ENCODE measurements at regions not wholly inside any gene's neighbourhood (a gene's known extent, or its start where the extent isn't known, plus 50 kb on each side); places are given as distances from the start of the nearest gene placed in this dataset.

DNA sequence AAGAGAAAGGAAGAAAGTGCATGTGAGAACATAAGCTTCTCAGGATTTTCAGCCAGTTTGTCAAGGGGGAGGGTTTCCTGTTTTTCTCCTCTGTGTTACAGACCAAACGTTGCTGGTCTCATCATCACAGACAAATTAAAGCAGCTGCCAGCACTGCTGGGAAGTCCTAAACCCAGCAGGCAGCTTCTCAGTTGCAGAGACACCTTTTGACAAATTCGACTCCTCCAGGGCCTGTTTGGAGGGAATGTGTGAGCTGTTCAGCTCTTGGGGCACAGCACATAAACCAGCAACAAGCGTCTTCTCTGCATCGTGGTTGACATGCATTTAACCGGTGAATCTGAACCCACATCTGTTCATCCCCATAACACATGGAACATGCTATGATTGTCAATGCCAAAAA, 454.6 kb upstream of the RUNX1 start:
- TF ChIP-seq GATA3 (IDR thresholded peaks at IDR 0.05; ENCODE audit: low read depth, low read length) (no peak), GATA2 (IDR thresholded peaks at IDR 0.05; ENCODE audit: low read depth, low read length) (no peak)

Data from SH-SY5Y (cell line).